SU-DHL-6 (cell line): ENCODE measurements at regions not wholly inside any gene's neighbourhood (a gene's known extent, or its start where the extent isn't known, plus 50 kb on each side); places are given as distances from the start of the nearest gene placed in this dataset.

Experiments
- H2AFZ ChIP-seq: fragments of 200-600 bp; sonication (generic); 2 replicates; pipeline ENCODE4 v1.6.1; 2014; ENCODE audit warnings: low read depth, mild to moderate bottlenecking, moderate library complexity, mixed read lengths, antibody characterized with exemption, low read length; ENCODE audit not compliant: severe bottlenecking
- H3F3A ChIP-seq: fragments of 200-600 bp; shearing (Covaris generic); 2 replicates; pipeline ENCODE4 v1.6.0; 2016; ENCODE audit warnings: antibody characterized with exemption, mild to moderate bottlenecking; ENCODE audit not compliant: insufficient read depth
- H3K27ac ChIP-seq: fragments of 200-600 bp; sonication (generic); 2 replicates; pipeline ENCODE4 v1.5.1; 2016; ENCODE audit warnings: low read depth, mild to moderate bottlenecking, low read length, moderate library complexity, mixed read lengths
- H3K27me3 ChIP-seq: fragments of 200-600 bp; sonication (generic), shearing (Covaris generic); 2 replicates; pipeline ENCODE4 v1.6.0; 2014; ENCODE audit warnings: mild to moderate bottlenecking, low read length
- H3K36me3 ChIP-seq: fragments of 200-600 bp; sonication (generic); 2 replicates; pipeline ENCODE4 v1.6.1; 2014; ENCODE audit warnings: mild to moderate bottlenecking, low read length, mixed read lengths
- H3K4me2 ChIP-seq: fragments of 300-600, 200-600 bp; shearing (Covaris generic), sonication (generic); 2 replicates; pipeline ENCODE4 v1.6.0; 2014; ENCODE audit warnings: low read length, low read depth, mild to moderate bottlenecking; ENCODE audit not compliant: poor library complexity, severe bottlenecking
- H3K4me3 ChIP-seq: fragments of 200-600 bp; sonication (generic); 2 replicates; pipeline ENCODE4 v1.5.1; 2014; ENCODE audit warnings: antibody characterized with exemption, low read length, mild to moderate bottlenecking, mixed read lengths; ENCODE audit not compliant: insufficient read depth, poor library complexity, severe bottlenecking
- H3K79me2 ChIP-seq: fragments of 200-600 bp; sonication (generic); 2 replicates; pipeline ENCODE4 v1.6.1; 2014; ENCODE audit warnings: mild to moderate bottlenecking, low read length, moderate library complexity; ENCODE audit not compliant: insufficient read depth
- H3K9ac ChIP-seq: fragments of 200-600 bp; sonication (generic); 2 replicates; pipeline ENCODE4 v1.7.0; 2014; ENCODE audit warnings: mild to moderate bottlenecking, low read length
- H3K9me2 ChIP-seq: fragments of 200-600 bp; sonication (generic); replicated peaks from 2 replicates; pipeline ENCODE4 v1.6.1; 2014; ENCODE audit warnings: low read length; ENCODE audit not compliant: insufficient read depth
- H3K9me3 ChIP-seq: fragments of 200-600 bp; sonication (generic); 2 replicates; pipeline ENCODE4 v1.6.1; 2014; ENCODE audit warnings: low read length, mixed read lengths; ENCODE audit not compliant: insufficient read depth
- H4K20me1 ChIP-seq: fragments of 200-600 bp; sonication (generic); 2 replicates; pipeline ENCODE4 v1.6.1; 2014; ENCODE audit warnings: low read depth, mild to moderate bottlenecking, antibody characterized with exemption, low read length, moderate library complexity, mixed read lengths
- EZH2phosphoT487 ChIP-seq: fragments of 200-600 bp; sonication (generic), shearing (Covaris generic); conservative IDR thresholded peaks from 2 replicates; pipeline ENCODE4 v1.6.1; 2018; ENCODE audit warnings: mild to moderate bottlenecking, antibody characterized with exemption, low read length, moderate library complexity, mixed read lengths
- TF ChIP-seq, protein P1 (sequence below): fragments of 200-600 bp; sonication (generic); IDR thresholded peaks from one replicate; pipeline ENCODE4 v1.5.1; 2017; ENCODE audit warnings: antibody characterized with exemption, mild to moderate bottlenecking, low read length, moderate library complexity; ENCODE audit not compliant: insufficient read depth, poor library complexity, severe bottlenecking

DNA sequence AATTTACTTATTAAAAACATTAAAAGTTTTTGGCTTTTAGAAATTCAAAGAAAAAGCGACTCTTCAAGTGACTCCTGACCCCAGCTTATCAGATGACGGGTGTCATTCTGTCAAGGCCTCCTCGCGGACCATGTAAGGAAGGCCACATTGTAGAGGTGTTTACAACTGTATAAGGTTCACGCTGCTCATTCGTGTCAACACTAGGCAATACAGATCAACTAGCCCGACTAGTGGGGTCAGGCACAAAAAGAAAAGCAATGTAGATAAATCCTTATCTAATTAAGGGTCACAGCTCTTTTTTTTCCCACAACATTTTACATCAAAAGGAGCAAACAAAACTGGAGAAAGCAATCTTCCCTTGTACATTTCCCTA is 207.5 kb upstream of the NR2F2 start:
- no peak overlapping the region for H2AFZ ChIP-seq
- no peaks in the 10 kb centered on the region for H3K27me3 ChIP-seq

DNA sequence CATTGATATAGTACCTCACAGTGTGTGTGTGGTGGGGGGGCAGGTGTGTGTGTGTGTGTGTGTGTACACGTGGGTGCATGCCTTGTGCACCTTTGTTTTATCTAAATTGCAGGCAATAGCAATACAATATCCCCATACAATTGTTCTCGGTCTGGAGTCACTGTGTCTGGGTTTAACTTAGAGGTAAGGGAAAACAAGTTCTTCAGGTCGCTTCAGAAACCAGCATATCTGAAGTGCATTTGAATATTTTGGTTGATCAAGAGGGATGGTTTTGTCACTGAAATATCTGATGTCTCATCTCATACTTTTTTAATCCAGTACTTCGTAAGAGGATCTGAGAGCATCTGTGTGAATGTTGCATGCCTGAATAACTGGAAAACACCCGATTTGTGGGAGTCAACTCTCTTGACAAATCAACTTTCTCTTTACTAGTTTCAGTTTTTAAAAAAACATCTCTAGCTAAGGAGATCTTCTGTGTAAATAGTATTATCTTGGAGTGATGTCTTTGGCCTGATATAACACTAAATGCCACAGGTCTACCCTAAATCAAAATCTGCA is 206.8 kb upstream of the NR2F2 start:
- Histone ChIP-seq H3K9ac (no peak overlapping the region), H3K27ac (no peak overlapping the region), H4K20me1 (no peaks in the 10 kb centered on the region), H3K4me2 (no peak overlapping the region), H3K79me2 (no peaks in the 10 kb centered on the region), H3K9me2 (no peaks in the 10 kb centered on the region), H3K9me3 (no peaks in the 10 kb centered on the region), H3K27me3 (no peaks in the 10 kb centered on the region), H2AFZ (no peak overlapping the region), H3F3A (no peaks in the 10 kb centered on the region), H3K4me3 (no peak overlapping the region), H3K36me3 (no peaks in the 10 kb centered on the region)
- no peak for TF ChIP-seq EZH2phosphoT487
- TF ChIP-seq, protein P1, sequence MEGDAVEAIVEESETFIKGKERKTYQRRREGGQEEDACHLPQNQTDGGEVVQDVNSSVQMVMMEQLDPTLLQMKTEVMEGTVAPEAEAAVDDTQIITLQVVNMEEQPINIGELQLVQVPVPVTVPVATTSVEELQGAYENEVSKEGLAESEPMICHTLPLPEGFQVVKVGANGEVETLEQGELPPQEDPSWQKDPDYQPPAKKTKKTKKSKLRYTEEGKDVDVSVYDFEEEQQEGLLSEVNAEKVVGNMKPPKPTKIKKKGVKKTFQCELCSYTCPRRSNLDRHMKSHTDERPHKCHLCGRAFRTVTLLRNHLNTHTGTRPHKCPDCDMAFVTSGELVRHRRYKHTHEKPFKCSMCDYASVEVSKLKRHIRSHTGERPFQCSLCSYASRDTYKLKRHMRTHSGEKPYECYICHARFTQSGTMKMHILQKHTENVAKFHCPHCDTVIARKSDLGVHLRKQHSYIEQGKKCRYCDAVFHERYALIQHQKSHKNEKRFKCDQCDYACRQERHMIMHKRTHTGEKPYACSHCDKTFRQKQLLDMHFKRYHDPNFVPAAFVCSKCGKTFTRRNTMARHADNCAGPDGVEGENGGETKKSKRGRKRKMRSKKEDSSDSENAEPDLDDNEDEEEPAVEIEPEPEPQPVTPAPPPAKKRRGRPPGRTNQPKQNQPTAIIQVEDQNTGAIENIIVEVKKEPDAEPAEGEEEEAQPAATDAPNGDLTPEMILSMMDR = no peak

More for the DNA sequence above, 207.5 kb upstream of the NR2F2 start:
- Histone ChIP-seq H4K20me1 (no peaks in the 10 kb centered on the region), H3K79me2 (no peaks in the 10 kb centered on the region), H3K4me2 (no peak overlapping the region), H3K36me3 (no peaks in the 10 kb centered on the region), H3K27ac (no peak overlapping the region), H3K9me2 (no peaks in the 10 kb centered on the region), H3F3A (no peaks in the 10 kb centered on the region), H3K9me3 (no peaks in the 10 kb centered on the region), H3K4me3 (no peak overlapping the region), H3K9ac (no peak overlapping the region)
- TF ChIP-seq, protein P1 = no peak
- TF ChIP-seq EZH2phosphoT487 = no peak

DNA sequence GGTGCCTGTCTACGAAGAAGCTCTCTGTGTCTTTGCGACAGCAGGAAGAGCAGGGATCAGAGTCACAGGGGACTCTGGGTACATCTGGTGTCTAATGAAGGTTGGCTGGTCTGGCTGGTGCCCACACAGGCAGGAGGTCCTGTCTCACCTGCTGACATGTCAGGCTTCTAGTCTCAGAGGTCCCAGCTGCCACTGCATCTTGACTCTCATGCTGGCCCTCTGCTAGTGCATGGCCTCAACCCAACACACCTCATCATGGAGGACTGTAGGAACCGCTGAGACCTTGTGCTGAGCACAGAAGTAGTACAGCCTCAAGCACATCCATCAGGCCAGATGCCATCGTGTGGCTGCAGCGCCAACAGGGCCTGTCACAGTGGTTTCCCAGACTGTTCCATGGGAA is 206.1 kb upstream of the NR2F2 start:
- Histone ChIP-seq H3F3A (no peaks in the 10 kb centered on the region), H4K20me1 (no peaks in the 10 kb centered on the region), H3K9me2 (no peaks in the 10 kb centered on the region), H3K27ac (no peak overlapping the region), H3K4me3 (no peak overlapping the region), H3K79me2 (no peaks in the 10 kb centered on the region), H3K9ac (no peak overlapping the region), H3K4me2 (no peak overlapping the region), H3K9me3 (no peaks in the 10 kb centered on the region), H3K36me3 (no peaks in the 10 kb centered on the region), H2AFZ (no peak overlapping the region), H3K27me3 (no peaks in the 10 kb centered on the region)
- no peak for TF ChIP-seq EZH2phosphoT487
- TF ChIP-seq, protein P1 = no peak
